ENCODE measurements at regions not wholly inside any gene's neighbourhood (a gene's known extent, or its start where the extent isn't known, plus 50 kb on each side); places are given as distances from the start of the nearest gene placed in this dataset.

- DNase-seq: no peak
Observed at GRCh38 chrX:4831574-4831973, 1118.1 kb upstream of the PRKX start.

GRCh38 chrX:4830880-4831557 is 1117.6 kb upstream of the PRKX start:
- DNase-seq: no peak

GRCh38 chrX:4825550-4825949 is 1112.1 kb upstream of the PRKX start:
- DNase-seq: no peak

- no peak for DNase-seq
Observed at GRCh38 chrX:4809571-4809970, 1096.1 kb upstream of the PRKX start.

GRCh38 chrX:4805502-4805901 is 1092.1 kb upstream of the PRKX start:
- DNase-seq: no peak

- no peak for DNase-seq
Observed at GRCh38 chrX:4800756-4801155, 1087.3 kb upstream of the PRKX start.

- DNase-seq: no peak
Observed at GRCh38 chrX:4787971-4788370, 1074.5 kb upstream of the PRKX start.

- no peak for DNase-seq
Observed at GRCh38 chrX:4764888-4765287, 1051.4 kb upstream of the PRKX start.

- DNase-seq: no peak
Observed at GRCh38 chrX:4762196-4762595, 1048.7 kb upstream of the PRKX start.

GRCh38 chrX:4754878-4755604 is 1041.6 kb upstream of the PRKX start:
- DNase-seq: no peak

GRCh38 chrX:4741024-4741423 is 1027.6 kb upstream of the PRKX start:
- no peak for DNase-seq

- no peak for DNase-seq
Observed at GRCh38 chrX:4735299-4735698, 1021.9 kb upstream of the PRKX start.

GRCh38 chrX:4710618-4711433 is 997.4 kb upstream of the PRKX start:
- no peak for DNase-seq

- DNase-seq: no peak
Observed at GRCh38 chrX:4708970-4709760, 995.7 kb upstream of the PRKX start.

- no peak for DNase-seq
Observed at GRCh38 chrX:4706961-4707360, 993.5 kb upstream of the PRKX start.

GRCh38 chrX:4690521-4690920 is 977.1 kb upstream of the PRKX start:
- no peak for DNase-seq

GRCh38 chrX:4682636-4683035 is 969.2 kb upstream of the PRKX start:
- no peak for DNase-seq

GRCh38 chrX:4675686-4676300 is 962.3 kb upstream of the PRKX start:
- DNase-seq: no peak

- DNase-seq: no peak
Observed at GRCh38 chrX:4674028-4674782, 960.8 kb upstream of the PRKX start.

- DNase-seq: no peak
Observed at GRCh38 chrX:4671344-4671743, 957.9 kb upstream of the PRKX start.

- DNase-seq: no peak
Observed at GRCh38 chrX:4670606-4671005, 957.2 kb upstream of the PRKX start.
